ENCODE measurements at regions not wholly inside any gene's neighbourhood (a gene's known extent, or its start where the extent isn't known, plus 50 kb on each side); places are given as distances from the start of the nearest gene placed in this dataset.

DNA sequence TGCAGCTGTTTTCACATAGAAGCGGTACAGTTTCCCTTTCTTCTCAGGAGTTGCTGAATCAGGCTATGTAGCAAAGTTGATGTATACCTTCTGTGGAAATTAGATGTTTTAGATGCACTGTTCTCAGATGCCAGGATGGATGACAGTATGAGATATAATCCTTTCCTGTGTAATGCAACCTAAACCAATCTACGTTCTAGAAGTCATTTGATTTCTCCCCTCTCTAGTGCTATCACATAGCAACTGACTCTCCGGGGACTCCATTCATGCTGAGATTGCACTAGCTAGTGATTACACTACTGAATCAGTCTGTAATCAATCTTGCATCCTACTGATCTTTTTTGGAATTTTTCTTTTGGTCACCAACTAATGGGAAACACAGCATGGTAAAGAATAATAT is 1881.7 kb downstream of the PCDH7 start:
- TF ChIP-seq, protein P1, sequence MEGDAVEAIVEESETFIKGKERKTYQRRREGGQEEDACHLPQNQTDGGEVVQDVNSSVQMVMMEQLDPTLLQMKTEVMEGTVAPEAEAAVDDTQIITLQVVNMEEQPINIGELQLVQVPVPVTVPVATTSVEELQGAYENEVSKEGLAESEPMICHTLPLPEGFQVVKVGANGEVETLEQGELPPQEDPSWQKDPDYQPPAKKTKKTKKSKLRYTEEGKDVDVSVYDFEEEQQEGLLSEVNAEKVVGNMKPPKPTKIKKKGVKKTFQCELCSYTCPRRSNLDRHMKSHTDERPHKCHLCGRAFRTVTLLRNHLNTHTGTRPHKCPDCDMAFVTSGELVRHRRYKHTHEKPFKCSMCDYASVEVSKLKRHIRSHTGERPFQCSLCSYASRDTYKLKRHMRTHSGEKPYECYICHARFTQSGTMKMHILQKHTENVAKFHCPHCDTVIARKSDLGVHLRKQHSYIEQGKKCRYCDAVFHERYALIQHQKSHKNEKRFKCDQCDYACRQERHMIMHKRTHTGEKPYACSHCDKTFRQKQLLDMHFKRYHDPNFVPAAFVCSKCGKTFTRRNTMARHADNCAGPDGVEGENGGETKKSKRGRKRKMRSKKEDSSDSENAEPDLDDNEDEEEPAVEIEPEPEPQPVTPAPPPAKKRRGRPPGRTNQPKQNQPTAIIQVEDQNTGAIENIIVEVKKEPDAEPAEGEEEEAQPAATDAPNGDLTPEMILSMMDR (conservative IDR thresholded peaks at IDR 0.05; ENCODE audit: low read depth, low read length): no peak

DNA sequence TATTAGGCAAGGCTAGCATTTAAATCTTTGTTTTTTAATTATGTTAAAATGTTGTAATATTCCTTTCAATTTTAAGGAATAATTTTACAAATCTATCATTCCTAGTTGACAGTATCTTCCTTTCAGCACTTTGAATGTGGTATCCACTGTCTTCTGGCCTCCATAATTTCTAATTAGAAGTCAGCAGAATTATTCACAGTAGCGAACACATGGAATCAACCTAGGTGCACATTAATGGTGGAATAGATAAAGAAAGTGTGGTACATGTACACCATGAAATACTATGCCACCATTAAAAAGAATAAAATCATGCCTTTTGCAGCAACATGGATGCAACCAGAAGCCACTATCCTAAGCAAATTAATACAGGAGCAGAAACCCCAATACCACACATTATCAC is 1887.8 kb downstream of the PCDH7 start:
- TF ChIP-seq, protein P1 (conservative IDR thresholded peaks at IDR 0.05; ENCODE audit: low read depth, low read length): no peak
- DNase-seq (ENCODE audit: low read depth): no peak
- no peak overlapping the region for H3K4me3 ChIP-seq (ENCODE audit: low read length)

More for the DNA sequence above, 1881.7 kb downstream of the PCDH7 start:
- no peak overlapping the region for H3K4me3 ChIP-seq (ENCODE audit: low read length)
- DNase-seq (ENCODE audit: low read depth): no peak

DNA sequence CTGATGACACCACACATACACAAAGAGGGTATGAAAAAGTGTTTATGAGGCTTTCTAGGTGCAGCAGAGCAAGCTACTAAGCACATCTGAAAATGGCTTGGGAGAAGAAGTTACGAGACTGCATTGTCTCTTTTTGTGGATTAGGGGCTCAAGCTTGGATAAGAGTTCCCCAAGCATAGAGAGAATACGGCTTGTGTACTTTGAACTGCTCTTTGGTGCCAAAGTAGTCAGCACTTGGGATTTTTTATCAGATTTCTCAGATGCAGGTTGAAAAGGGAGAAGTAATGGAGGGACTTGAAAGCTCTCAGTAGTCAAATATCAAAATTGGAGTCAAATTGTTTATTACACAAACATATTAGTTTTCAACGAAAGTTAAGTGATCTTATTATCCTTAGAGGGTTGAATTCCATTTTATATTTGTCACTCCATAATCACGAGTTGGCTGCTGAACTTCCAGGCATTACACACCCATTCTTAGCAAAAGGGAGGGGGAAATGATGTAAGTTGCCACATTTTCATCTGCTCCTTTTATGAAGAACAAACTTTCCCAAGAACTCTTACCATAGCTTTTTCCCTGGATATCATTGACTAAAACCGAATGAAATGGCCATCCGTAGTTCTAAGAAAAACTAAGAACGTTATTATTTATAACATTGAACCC is 1904.9 kb downstream of the PCDH7 start:
- no peak overlapping the region for H3K4me3 ChIP-seq (ENCODE audit: low read length)
- DNase-seq (ENCODE audit: low read depth): peak; percentile 9
- TF ChIP-seq, protein P1 (conservative IDR thresholded peaks at IDR 0.05; ENCODE audit: low read depth, low read length): no peak

DNA sequence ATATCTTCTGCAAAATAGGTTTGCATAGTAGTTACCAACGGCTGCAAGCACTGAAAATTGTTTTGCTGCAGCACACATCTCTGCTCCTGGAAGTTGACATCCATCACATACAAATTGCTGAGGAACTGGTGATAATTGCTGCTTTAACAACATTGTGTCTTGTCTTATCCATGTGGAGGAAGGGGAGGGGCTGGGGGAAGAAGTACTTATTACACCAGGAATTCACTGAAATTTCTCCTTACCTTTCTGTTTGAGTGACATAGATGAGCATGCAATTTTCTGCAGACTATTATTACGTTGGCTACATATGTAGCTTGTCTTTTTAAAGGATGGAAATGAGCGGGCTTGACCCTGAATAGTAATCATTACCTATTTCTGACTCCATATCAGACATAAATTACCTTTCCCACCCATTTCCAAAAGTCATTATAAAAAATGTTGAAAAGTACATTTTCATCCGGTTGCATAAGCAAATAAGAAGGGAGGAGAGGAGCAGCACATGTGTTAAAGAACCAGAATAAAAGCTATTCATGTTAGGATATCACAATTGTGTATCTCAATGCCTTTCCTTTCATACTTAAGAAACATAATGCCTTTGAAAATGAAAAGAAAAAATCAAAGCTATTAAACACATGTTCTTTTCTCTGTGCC is 1905.6 kb downstream of the PCDH7 start:
- DNase-seq (ENCODE audit: low read depth): no peak
- no peak overlapping the region for H3K4me3 ChIP-seq (ENCODE audit: low read length)
- TF ChIP-seq, protein P1 (conservative IDR thresholded peaks at IDR 0.05; ENCODE audit: low read depth, low read length): no peak

DNA sequence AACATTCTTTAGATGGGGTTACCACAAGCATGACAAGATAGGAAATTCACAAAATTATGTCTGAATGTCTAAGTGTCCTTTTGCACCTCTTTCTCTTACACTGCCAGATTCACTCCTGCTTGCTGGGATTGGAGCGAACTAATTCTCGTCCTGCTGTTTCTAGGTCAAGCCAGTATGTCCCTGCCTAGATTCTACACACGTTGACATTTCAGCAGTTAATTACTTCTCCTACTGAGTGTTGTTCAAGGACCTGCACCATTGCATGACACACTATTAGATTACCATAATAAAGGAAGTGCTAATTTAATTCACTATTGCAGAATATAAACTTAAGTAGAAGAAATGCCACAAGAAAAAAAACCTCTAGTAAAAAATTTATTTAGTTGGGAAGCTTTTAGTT is 1911.7 kb downstream of the PCDH7 start:
- H3K4me3 ChIP-seq (ENCODE audit: low read length): no peak overlapping the region
- no peak for DNase-seq (ENCODE audit: low read depth)
- TF ChIP-seq, protein P1 (conservative IDR thresholded peaks at IDR 0.05; ENCODE audit: low read depth, low read length): no peak

DNA sequence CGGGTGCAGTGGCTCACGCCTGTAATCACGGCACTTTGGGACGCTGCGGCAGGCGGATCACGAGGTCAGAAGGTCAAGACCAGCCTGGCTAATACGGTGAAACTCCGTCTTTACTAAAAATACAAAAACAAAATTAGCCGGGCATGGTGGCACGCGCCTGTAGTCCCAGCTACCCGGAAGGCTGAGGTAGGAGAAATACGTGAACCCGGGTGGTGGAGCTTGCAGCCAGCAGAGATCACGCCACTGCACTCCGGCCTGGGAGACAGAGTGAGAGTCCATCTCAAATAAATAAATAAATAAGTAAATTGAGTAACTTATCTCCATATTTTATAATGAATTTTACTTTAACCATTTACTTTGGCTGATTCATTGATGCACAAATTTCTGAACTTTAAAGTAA is 1913.3 kb downstream of the PCDH7 start:
- no peak for DNase-seq (ENCODE audit: low read depth)
- TF ChIP-seq, protein P1 (conservative IDR thresholded peaks at IDR 0.05; ENCODE audit: low read depth, low read length): no peak
- H3K4me3 ChIP-seq (ENCODE audit: low read length): no peak overlapping the region

DNA sequence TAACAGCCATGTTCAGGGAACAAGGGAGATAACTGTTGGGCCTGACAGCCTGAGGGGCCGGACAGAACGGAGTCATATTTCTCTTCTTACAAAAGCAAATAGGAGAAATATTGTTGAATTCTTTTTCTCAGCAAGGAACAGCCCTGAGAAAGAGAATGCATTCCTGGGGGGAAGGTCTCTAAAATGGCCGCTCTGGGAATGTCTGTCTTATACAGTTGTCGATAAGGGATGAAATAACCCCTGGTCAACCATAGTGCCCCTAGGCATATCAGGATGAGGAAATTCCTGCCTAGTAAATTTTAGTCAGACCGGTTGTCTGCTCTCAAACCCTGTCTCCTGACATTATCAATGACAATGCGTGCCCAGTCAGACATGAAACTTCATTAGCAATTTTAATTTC is 1925.5 kb downstream of the PCDH7 start:
- H3K4me3 ChIP-seq (ENCODE audit: low read length): no peak overlapping the region
- no peak for DNase-seq (ENCODE audit: low read depth)
- TF ChIP-seq, protein P1 (conservative IDR thresholded peaks at IDR 0.05; ENCODE audit: low read depth, low read length): no peak

All from retinal pigment epithelial cell (primary cell).